K562 (cell line): ENCODE measurements at regions not wholly inside any gene's neighbourhood (a gene's known extent, or its start where the extent isn't known, plus 50 kb on each side); places are given as distances from the start of the nearest gene placed in this dataset.

Experiments used
- ATAC-seq: fragments of 200-7000 bp; cut with Tn5 transposase; 3 replicates; pipeline ENCODE4 v1.9.1; 2020; ENCODE audit warnings: moderate library complexity
- BruUV-seq: library from RNA; stranded (reverse); fragments of 400-500 nt; replicated peaks from 2 replicates; lab custom pipeline; 2021; lab: Mats Ljungman, UMichigan
- CTCF ChIA-PET: fragments of 300-600 bp; formaldehyde crosslinking; extraction: SDS; loops from one replicate; lab custom pipeline; 2021; ENCODE audit warnings: low intra/inter-chr PET ratio; lab: Yijun Ruan, JAX
- POLR2A ChIA-PET: fragments of 300-600, 350-650 bp; sonication (Branson Sonifier 250); formaldehyde crosslinking; extraction: SDS; loops from one replicate; lab custom pipeline; 2021; ENCODE audit warnings: antibody characterized with exemption, inconsistent platforms; lab: Yijun Ruan, JAX
- DNase-seq, 4 experiments: peaks; one replicate each; pipeline versions ENCODE4 v3.0.0 to v3.0.0-alpha.2; 2011 to 2018; ENCODE audit warnings: low spot score in 3 of 4, mixed read lengths in 3 of 4; ENCODE audit errors: extremely low read depth in 1 of 4
- FAIRE-seq: peaks from 2 replicates; lab custom pipeline; 2011; peaks lifted over from hg19 to GRCh38; lab: Jason Lieb, UNC
- H2AFZ ChIP-seq: 2 replicates; pipeline ENCODE4 v1.6.0; 2011; ENCODE audit warnings: low read depth, low read length, control low read depth, inconsistent platforms
- H3K27ac ChIP-seq: fragments of 200-600 bp; 3 replicates; pipeline ENCODE4 v1.8.0; 2011; ENCODE audit warnings: low read depth, mild to moderate bottlenecking, control low read depth, inconsistent platforms, low read length, moderate library complexity, mixed read lengths; ENCODE audit errors: extremely low read depth
- H3K27me3 ChIP-seq, 2 experiments: fragments of 300-600 bp in 1 of 2; 2 replicates in 1 of 2; 3 replicates in 1 of 2; pipeline versions ENCODE4 v1.6.0 to v1.8.0; 2011; ENCODE audit warnings: inconsistent platforms in 2 of 2, low read length in 2 of 2, mild to moderate bottlenecking in 1 of 2, mixed read lengths in 1 of 2, moderate library complexity in 1 of 2; ENCODE audit not compliant: control insufficient read depth in 2 of 2, insufficient read depth in 2 of 2
- H3K36me3 ChIP-seq: fragments of 300-600 bp; 3 replicates; pipeline ENCODE4 v1.8.0; 2011; ENCODE audit warnings: mild to moderate bottlenecking, low read length, inconsistent platforms; ENCODE audit not compliant: control insufficient read depth, insufficient read depth
- H3K4me1 ChIP-seq, 2 experiments: fragments of 200-600 bp in 1 of 2; replicated peaks in 1 of 2; 2 replicates in 1 of 2; 3 replicates in 1 of 2; pipeline versions ENCODE4 v1.5.1 to v1.8.0; 2011; ENCODE audit warnings: inconsistent platforms in 2 of 2, low read length in 2 of 2, mild to moderate bottlenecking in 1 of 2, mixed read lengths in 1 of 2, moderate library complexity in 1 of 2; ENCODE audit not compliant: control insufficient read depth in 2 of 2, insufficient read depth in 2 of 2
- H3K4me2 ChIP-seq: 2 replicates; pipeline ENCODE4 v1.6.1; 2011; ENCODE audit warnings: low read length, control low read depth, inconsistent platforms, mixed read lengths; ENCODE audit not compliant: insufficient read depth
- H3K4me3 ChIP-seq: fragments of 200-600 bp; sonication (generic), shearing (Covaris generic); 2 replicates; pipeline ENCODE4 v1.5.1; 2016; ENCODE audit warnings: control low read depth, inconsistent platforms
- H3K79me2 ChIP-seq: fragments of 200-600 bp; 3 replicates; pipeline ENCODE4 v1.8.0; 2011; ENCODE audit warnings: low read length, inconsistent platforms; ENCODE audit not compliant: control insufficient read depth, insufficient read depth
- H3K9ac ChIP-seq, 2 experiments: 2 replicates each; pipeline versions ENCODE4 v1.6.0 to v1.6.1; 2011; ENCODE audit warnings: low read depth in 2 of 2, low read length in 2 of 2, control low read depth in 1 of 2, inconsistent platforms in 1 of 2, mild to moderate bottlenecking in 1 of 2, mixed read lengths in 1 of 2; ENCODE audit not compliant: insufficient read depth in 1 of 2
- H3K9me1 ChIP-seq: one replicate; pipeline ENCODE4 v1.6.0; 2011; ENCODE audit warnings: inconsistent platforms, mild to moderate bottlenecking, low read length, moderate library complexity; ENCODE audit not compliant: control insufficient read depth, insufficient read depth
- H3K9me3 ChIP-seq: replicated peaks from 2 replicates; pipeline ENCODE4 v1.5.1; 2011; ENCODE audit warnings: low read depth, low read length, inconsistent platforms; ENCODE audit not compliant: control insufficient read depth, insufficient read depth
- H4K20me1 ChIP-seq: replicated peaks from 2 replicates; pipeline ENCODE4 v1.6.1; 2011; ENCODE audit warnings: low read length, inconsistent platforms, mixed read lengths; ENCODE audit not compliant: control insufficient read depth, insufficient read depth
- CEBPB ChIP-seq: fragments of 450-650 bp; IDR thresholded peaks from 2 replicates; pipeline ENCODE4 v1.6.1; 2016; ENCODE audit warnings: missing genetic modification characterization, missing compliant biosample characterization
- CEBPG ChIP-seq, 3 experiments: fragments of 200-800 bp in 1 of 3; sonication (Bioruptor generic) in 1 of 3; sonication (generic) in 1 of 3; formaldehyde crosslinking in 1 of 3; IDR thresholded peaks in 2 of 3; conservative IDR thresholded peaks in 1 of 3; 2 replicates each; pipeline versions ENCODE4 v1.6.1 to v1.8.0; 2016 to 2022; ENCODE audit warnings: missing compliant biosample characterization in 2 of 3, missing genetic modification characterization in 2 of 3, mild to moderate bottlenecking in 1 of 3, missing genetic modification reagents in 1 of 3
- HDAC8 ChIP-seq: fragments of 450-650 bp; IDR thresholded peaks from 2 replicates; pipeline ENCODE4 v1.6.1; 2016; ENCODE audit warnings: mild to moderate bottlenecking, missing genetic modification characterization, moderate library complexity, missing compliant biosample characterization
- IRF1 ChIP-seq: sonication (generic); formaldehyde crosslinking; IDR thresholded peaks from 2 replicates; pipeline ENCODE4 v1.8.0; 2022; ENCODE audit warnings: missing genetic modification reagents, mild to moderate bottlenecking, borderline replicate concordance
- IRF9 ChIP-seq: fragments of 450-650 bp; IDR thresholded peaks from 2 replicates; pipeline ENCODE4 v1.6.1; 2016; ENCODE audit warnings: missing biosample characterization, missing genetic modification characterization
- KDM4B ChIP-seq, 2 experiments: fragments of 450-650 bp in 1 of 2; sonication (generic) in 1 of 2; IDR thresholded peaks; 2 replicates each; pipeline ENCODE4 v1.6.1; 2016 to 2017; ENCODE audit warnings: borderline replicate concordance in 2 of 2, antibody characterized with exemption in 1 of 2, low read depth in 1 of 2, mild to moderate bottlenecking in 1 of 2
- RNF219 ChIP-seq: fragments of 250-450 bp; sonication (Bioruptor Pico); IDR thresholded peaks from 2 replicates; pipeline ENCODE4 v1.5.0; 2022; ENCODE audit warnings: mild to moderate bottlenecking
- SNAPC5 ChIP-seq: fragments of 250-450 bp; sonication (Bioruptor Pico); IDR thresholded peaks from 2 replicates; pipeline ENCODE4 v1.8.0; 2021; ENCODE audit warnings: moderate library complexity, mild to moderate bottlenecking, inconsistent platforms
- TCF7L2 ChIP-seq: fragments of 150-350 bp; IDR thresholded peaks from 2 replicates; pipeline ENCODE4 v1.6.1; 2016; ENCODE audit warnings: low read depth, mild to moderate bottlenecking, low read length, moderate library complexity
- TSHZ1 ChIP-seq: fragments of 250-450 bp; sonication (Bioruptor Pico); IDR thresholded peaks from 2 replicates; pipeline ENCODE4 v1.4.0; 2020; ENCODE audit warnings: mild to moderate bottlenecking, moderate library complexity
- U2AF1 ChIP-seq: fragments of 200-400 bp; formaldehyde crosslinking; optimal IDR thresholded peaks from 2 replicates; pipeline ENCODE3; 2017; ENCODE audit warnings: mild to moderate bottlenecking, low read depth, low read length, moderate library complexity
- ZKSCAN3 ChIP-seq: fragments of 250-450 bp; sonication (Bioruptor Pico); IDR thresholded peaks from 2 replicates; pipeline ENCODE4 v1.4.0; 2020
- ZNF239 ChIP-seq: fragments of 250-450 bp; sonication (Bioruptor Pico); IDR thresholded peaks from 2 replicates; pipeline ENCODE4 v1.4.0; 2020; ENCODE audit warnings: mild to moderate bottlenecking
- ZNF511 ChIP-seq: sonication (generic); formaldehyde crosslinking; IDR thresholded peaks from 2 replicates; pipeline ENCODE4 v1.8.0; 2022; ENCODE audit warnings: mild to moderate bottlenecking, missing genetic modification reagents
- WGBS: fragments of 100-300 bp; shearing (Covaris generic); methylation state at CpG from one replicate; pipeline ENCODE4 v1.1.6; 2016; ENCODE audit warnings: low coverage, mixed read lengths; ENCODE audit not compliant: insufficient coverage; ENCODE audit errors: missing lambda C conversion rate; 5-methylcytosine and 5-hydroxymethylcytosine counted together
- in situ Hi-C: fragments of 300-500 bp; cut with MboI; formaldehyde crosslinking; loops from 4 replicates; pipeline ENCODE4 v1.15.0; 2018; ENCODE audit warnings: inconsistent platforms, mixed read lengths
- intact Hi-C: fragments of 100-400 bp; cut with micrococcal nuclease; formaldehyde crosslinking; loops from 2 replicates; pipeline ENCODE4 v1.14.2; 2022

- in situ Hi-C loops (no loop called here), intact Hi-C loops (no loop called here)
- DNase-seq (no peak), FAIRE-seq (no peak), ATAC-seq (no peak)
- H4K20me1 ChIP-seq: no peaks in the 10 kb centered on the region
- CTCF ChIA-PET: no interaction called here
- H2AFZ ChIP-seq: no peak overlapping the region
- H3K9ac ChIP-seq: no peak overlapping the region
- H3K79me2 ChIP-seq: no peaks in the 10 kb centered on the region
- no peaks in the 10 kb centered on the region for H3K9me1 ChIP-seq
- POLR2A ChIA-PET: no interaction called here
- no peak overlapping the region for H3K4me3 ChIP-seq
- H3K9me3 ChIP-seq: no peaks in the 10 kb centered on the region; the same call in 1 of the 2 replicates
- no peaks in the 10 kb centered on the region for H3K4me1 ChIP-seq
- H3K27me3 ChIP-seq: no peaks in the 10 kb centered on the region
- no peaks in the 10 kb centered on the region for H3K36me3 ChIP-seq
- 10% methylated on average over 3 of the region's 3 CpGs for WGBS
- no TSS peak for BruUV-seq
- no peak overlapping the region for H3K27ac ChIP-seq
- no peak overlapping the region for H3K4me2 ChIP-seq
- TF ChIP-seq CEBPG (CRISPR knock-in tag; IDR thresholded peaks at IDR 0.05) (no peak; the same call in 1 of the 2 replicates), CEBPG (tag; conservative IDR thresholded peaks at IDR 0.05 in 1 of 2, IDR thresholded peaks at IDR 0.05 in 1 of 2) (peak in 1 of 2 experiments; percentile 92; a peak in 2 of 4 replicates), TSHZ1 (CRISPR knock-in tag) (no peak), KDM4B (IDR thresholded peaks at IDR 0.05; ENCODE audit: borderline replicate concordance in 2 of 2, low read depth in 1 of 2) (no peak), TCF7L2 (no peak), U2AF1 (no peak), HDAC8 (tag) (no peak), ZNF511 (CRISPR knock-in tag) (no peak), ZNF239 (CRISPR knock-in tag) (no peak), IRF9 (tag) (peak; percentile 70), SNAPC5 (CRISPR knock-in tag) (no peak), RNF219 (CRISPR knock-in tag) (no peak), ZKSCAN3 (CRISPR knock-in tag) (no peak), IRF1 (CRISPR knock-in tag) (no peak), CEBPB (tag) (peak; percentile 83)
Observed at GRCh38 chr11:37948258-37948657, 1350.2 kb upstream of the RAG2 start.
